ENCODE measurements at regions not wholly inside any gene's neighbourhood (a gene's known extent, or its start where the extent isn't known, plus 50 kb on each side); places are given as distances from the start of the nearest gene placed in this dataset.

DNA sequence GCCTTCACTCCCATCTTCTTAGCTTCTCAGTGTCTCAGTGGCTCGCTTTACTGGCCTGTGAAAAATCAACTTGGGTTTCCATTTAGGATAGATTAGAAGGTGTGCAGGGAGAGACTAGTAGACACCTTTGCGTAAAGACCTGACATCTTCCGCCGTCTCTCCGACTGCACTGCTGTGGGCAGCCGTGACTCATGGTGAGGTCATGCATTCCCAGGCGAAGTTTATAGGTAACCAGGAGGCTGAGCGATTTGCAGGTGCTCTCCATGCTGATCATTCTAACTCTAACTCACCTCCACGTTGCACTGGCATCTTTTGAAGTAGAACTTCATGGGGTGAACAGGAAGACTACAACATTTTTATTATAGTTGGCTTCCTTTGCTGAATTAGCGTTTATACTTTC is 68.0 kb upstream of the ZNF438 start:
- TF ChIP-seq, protein P1, sequence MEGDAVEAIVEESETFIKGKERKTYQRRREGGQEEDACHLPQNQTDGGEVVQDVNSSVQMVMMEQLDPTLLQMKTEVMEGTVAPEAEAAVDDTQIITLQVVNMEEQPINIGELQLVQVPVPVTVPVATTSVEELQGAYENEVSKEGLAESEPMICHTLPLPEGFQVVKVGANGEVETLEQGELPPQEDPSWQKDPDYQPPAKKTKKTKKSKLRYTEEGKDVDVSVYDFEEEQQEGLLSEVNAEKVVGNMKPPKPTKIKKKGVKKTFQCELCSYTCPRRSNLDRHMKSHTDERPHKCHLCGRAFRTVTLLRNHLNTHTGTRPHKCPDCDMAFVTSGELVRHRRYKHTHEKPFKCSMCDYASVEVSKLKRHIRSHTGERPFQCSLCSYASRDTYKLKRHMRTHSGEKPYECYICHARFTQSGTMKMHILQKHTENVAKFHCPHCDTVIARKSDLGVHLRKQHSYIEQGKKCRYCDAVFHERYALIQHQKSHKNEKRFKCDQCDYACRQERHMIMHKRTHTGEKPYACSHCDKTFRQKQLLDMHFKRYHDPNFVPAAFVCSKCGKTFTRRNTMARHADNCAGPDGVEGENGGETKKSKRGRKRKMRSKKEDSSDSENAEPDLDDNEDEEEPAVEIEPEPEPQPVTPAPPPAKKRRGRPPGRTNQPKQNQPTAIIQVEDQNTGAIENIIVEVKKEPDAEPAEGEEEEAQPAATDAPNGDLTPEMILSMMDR (IDR thresholded peaks at IDR 0.05) = no peak
- TF ChIP-seq POLR2A (IDR thresholded peaks at IDR 0.05) = no peak
- Histone ChIP-seq H3K27ac (no peak overlapping the region), H3K9me3 (replicated peaks in 1 of 3) (no peaks in the 10 kb centered on the region), H3K27me3 (no peaks in the 10 kb centered on the region), H3K4me1 (replicated peaks in 1 of 2) (no peaks in the 10 kb centered on the region), H3K4me3 (no peak overlapping the region), H3K36me3 (replicated peaks in 1 of 2) (no peaks in the 10 kb centered on the region)
- DNase-seq = no peak
- 77 to 83% (median 80%) methylated on average over 10 of the region's 10 CpGs for WGBS, 4 donors
- intact Hi-C loops (cut with DNase I) = no loop called here

DNA sequence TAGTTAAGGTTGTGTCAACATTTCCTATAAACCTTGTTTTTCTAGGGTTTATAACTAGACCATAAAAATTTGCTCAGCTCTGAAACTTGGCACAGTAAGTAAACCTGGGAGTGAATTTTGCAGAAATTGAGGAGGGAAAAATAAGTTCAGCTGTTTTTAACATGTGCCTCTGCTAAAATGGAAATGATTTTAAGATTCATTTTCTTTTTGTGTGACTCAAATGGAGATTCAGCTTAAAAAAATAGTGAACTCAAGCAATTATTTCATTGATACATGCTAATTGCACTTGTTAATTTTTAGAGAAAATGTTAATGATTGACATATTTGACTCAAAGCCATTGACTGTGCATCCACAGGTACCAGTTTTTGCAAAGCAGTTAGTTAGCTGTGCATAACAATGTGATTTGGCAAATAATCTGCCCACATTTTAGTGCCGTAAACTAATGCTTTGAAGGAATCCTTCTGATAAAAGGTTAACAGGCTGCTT is 68.5 kb upstream of the ZNF438 start:
- TF ChIP-seq, protein P1 (IDR thresholded peaks at IDR 0.05) = no peak
- no peak for TF ChIP-seq POLR2A (IDR thresholded peaks at IDR 0.05)
- 89 to 100% (median 92%) methylated on average over 1 of the region's 1 CpG for WGBS, 4 donors

DNA sequence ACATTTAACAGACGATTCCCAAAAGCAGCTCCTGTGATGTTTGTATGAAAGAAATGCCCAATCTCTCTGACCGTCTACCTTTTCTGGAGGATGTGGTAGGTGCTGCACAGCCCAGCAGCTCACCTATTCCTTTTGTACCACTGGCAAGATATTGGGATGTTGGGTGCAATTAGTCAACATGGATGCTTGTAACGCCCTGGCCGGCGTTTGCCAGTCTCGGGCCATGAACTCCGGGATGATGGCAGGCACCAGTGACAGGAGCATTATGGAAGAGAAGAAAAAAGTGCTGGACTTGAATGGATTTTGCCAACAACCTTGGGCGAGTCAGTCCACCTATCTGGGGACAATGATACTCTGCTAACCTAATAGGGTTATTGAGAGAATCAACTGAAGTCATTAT is 69.0 kb upstream of the ZNF438 start:
- no peaks in the 10 kb centered on the region for H3K9me3 ChIP-seq (replicated peaks in 1 of 3)
- H3K4me1 ChIP-seq (replicated peaks in 1 of 2) = no peaks in the 10 kb centered on the region
- H3K27me3 ChIP-seq = no peaks in the 10 kb centered on the region
- no peak overlapping the region for H3K27ac ChIP-seq
- no peak for DNase-seq
- TF ChIP-seq, protein P1 (IDR thresholded peaks at IDR 0.05) = no peak
- TF ChIP-seq POLR2A (IDR thresholded peaks at IDR 0.05) = no peak
- WGBS, 4 donors = 83 to 92% (median 86%) methylated on average over 3 to 8 of the region's 8 CpGs
- H3K4me3 ChIP-seq = no peak overlapping the region
- intact Hi-C loops (cut with DNase I) = no loop called here
- no peaks in the 10 kb centered on the region for H3K36me3 ChIP-seq (replicated peaks in 1 of 2)

More for the DNA sequence above, 68.5 kb upstream of the ZNF438 start:
- intact Hi-C loops (cut with DNase I) = no loop called here
- no peaks in the 10 kb centered on the region for H3K9me3 ChIP-seq (replicated peaks in 1 of 3)
- H3K27me3 ChIP-seq = no peaks in the 10 kb centered on the region
- no peaks in the 10 kb centered on the region for H3K36me3 ChIP-seq (replicated peaks in 1 of 2)
- H3K4me1 ChIP-seq (replicated peaks in 1 of 2) = no peaks in the 10 kb centered on the region
- DNase-seq = no peak
- H3K4me3 ChIP-seq = no peak overlapping the region
- H3K27ac ChIP-seq = no peak overlapping the region

DNA sequence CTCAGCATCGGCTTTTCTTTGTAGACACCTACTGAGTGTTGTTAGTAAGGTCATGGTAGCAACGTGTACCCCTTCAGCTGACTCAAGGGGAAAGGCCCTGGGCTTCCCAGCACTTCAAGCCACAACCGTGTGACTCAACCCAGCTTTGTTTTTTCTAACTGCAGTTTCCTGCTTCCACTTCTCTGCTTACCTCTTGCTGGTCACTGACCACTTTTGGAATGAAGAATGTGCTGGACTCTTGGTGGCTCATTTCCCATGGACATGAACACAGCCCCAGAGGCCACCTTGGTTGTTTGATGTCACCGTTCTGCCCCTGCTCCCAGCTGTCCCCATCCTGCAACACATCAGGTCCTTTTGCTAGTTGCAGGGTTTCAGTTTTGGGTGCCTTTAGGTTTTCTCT is 69.5 kb upstream of the ZNF438 start:
- H3K36me3 ChIP-seq (replicated peaks in 1 of 2) = no peaks in the 10 kb centered on the region
- no peak for DNase-seq
- H3K4me1 ChIP-seq (replicated peaks in 1 of 2) = no peaks in the 10 kb centered on the region
- intact Hi-C loops (cut with DNase I) = no loop called here
- no peak overlapping the region for H3K4me3 ChIP-seq
- no peaks in the 10 kb centered on the region for H3K27me3 ChIP-seq
- no peaks in the 10 kb centered on the region for H3K9me3 ChIP-seq (replicated peaks in 1 of 3)
- H3K27ac ChIP-seq = no peak overlapping the region
- WGBS, 4 donors = 52 to 65% (median 62%) methylated on average over 4 of the region's 4 CpGs
- TF ChIP-seq POLR2A (IDR thresholded peaks at IDR 0.05) = no peak
- TF ChIP-seq, protein P1 (IDR thresholded peaks at IDR 0.05) = no peak

Data from adrenal gland (tissue), 9 donors.